A549 (cell line): ENCODE measurements at regions not wholly inside any gene's neighbourhood (a gene's known extent, or its start where the extent isn't known, plus 50 kb on each side); places are given as distances from the start of the nearest gene placed in this dataset.

Experiments used
- ATAC-seq, 2 experiments: fragments of 200-7000 bp in 1 of 2; fragments of >200 bp in 1 of 2; cut with Nextera tagmentation in 1 of 2; cut with Tn5 transposase in 1 of 2; 3 replicates each; pipeline versions ENCODE4 v1.8.0 to v1.9.1; 2018 to 2020; ENCODE audit warnings: mild to moderate bottlenecking in 1 of 2, moderate library complexity in 1 of 2
- CTCF ChIA-PET: fragments of 300-600 bp; sonication (Branson Sonifier 250); formaldehyde crosslinking; extraction: SDS; loops from one replicate; lab custom pipeline; 2021; ENCODE audit warnings: antibody characterized with exemption, inconsistent platforms; lab: Yijun Ruan, JAX
- POLR2A ChIA-PET: fragments of 350-600 bp; formaldehyde crosslinking; extraction: SDS; loops from one replicate; lab custom pipeline; 2021; ENCODE audit warnings: antibody characterized with exemption, inconsistent platforms; lab: Yijun Ruan, JAX
- DNase-seq, 2 experiments: peaks; one replicate each; pipeline versions ENCODE4 v3.0.0 to v3.0.0-alpha.2; 2011 to 2016; ENCODE audit warnings: low read depth in 1 of 2, low spot score in 1 of 2
- FAIRE-seq: peaks from 2 replicates; lab custom pipeline; 2011; peaks lifted over from hg19 to GRCh38; lab: Jason Lieb, UNC
- H3K27ac ChIP-seq, 2 experiments: fragments of >200 bp; sonication (Bioruptor Twin); formaldehyde crosslinking; 3 replicates each; pipeline ENCODE4 v1.5.1; 2016 to 2017
- H3K4me1 ChIP-seq: fragments of >200 bp; sonication (Bioruptor Twin); formaldehyde crosslinking; 3 replicates; pipeline ENCODE4 v1.6.1; 2016
- H3K4me2 ChIP-seq: fragments of >200 bp; sonication (Bioruptor Twin); formaldehyde crosslinking; 3 replicates; pipeline ENCODE4 v1.6.1; 2016
- H3K4me3 ChIP-seq: fragments of >200 bp; sonication (Bioruptor Twin); formaldehyde crosslinking; 3 replicates; pipeline ENCODE4 v1.5.1; 2016
- H3K9me3 ChIP-seq: fragments of >200 bp; sonication (Bioruptor Twin); formaldehyde crosslinking; 3 replicates; pipeline ENCODE4 v1.6.1; 2016
- ATOH8 ChIP-seq: fragments of 250-450 bp; sonication (Bioruptor Pico); IDR thresholded peaks from 2 replicates; pipeline ENCODE4 v1.5.0; 2020; ENCODE audit warnings: low read depth, mild to moderate bottlenecking, moderate library complexity
- CEBPB ChIP-seq, 2 experiments: fragments of >200 bp in 1 of 2; sonication (Bioruptor Twin) in 1 of 2; formaldehyde crosslinking in 1 of 2; IDR thresholded peaks; 2 replicates each; pipeline ENCODE4 v1.6.1; 2012 to 2016
- CTCF ChIP-seq: fragments of >200 bp; sonication (Bioruptor Twin); formaldehyde crosslinking; IDR thresholded peaks from 3 replicates; pipeline ENCODE4 v1.5.1; 2016
- EHF ChIP-seq: fragments of 250-450 bp; sonication (Bioruptor Pico); IDR thresholded peaks from 2 replicates; pipeline ENCODE4 v1.5.0; 2020; ENCODE audit warnings: mild to moderate bottlenecking
- EP300 ChIP-seq, 2 experiments: fragments of >200 bp; sonication (Bioruptor Twin); formaldehyde crosslinking; IDR thresholded peaks; 2 replicates in 1 of 2; 3 replicates in 1 of 2; pipeline ENCODE4 v1.6.1; 2016 to 2017
- ESRRA ChIP-seq: fragments of 150-350 bp; IDR thresholded peaks from 2 replicates; pipeline ENCODE4 v1.6.1; 2014; ENCODE audit warnings: mild to moderate bottlenecking, low read length, borderline replicate concordance
- FOSB ChIP-seq: fragments of 250-450 bp; sonication (Bioruptor Pico); IDR thresholded peaks from 2 replicates; pipeline ENCODE4 v1.5.0; 2020; ENCODE audit warnings: mild to moderate bottlenecking, moderate library complexity
- HDAC2 ChIP-seq: fragments of 200-600 bp; sonication (generic); IDR thresholded peaks from 2 replicates; pipeline ENCODE4 v1.6.1; 2016
- HEYL ChIP-seq: fragments of 250-450 bp; sonication (Bioruptor Pico); IDR thresholded peaks from 2 replicates; pipeline ENCODE4 v1.8.0; 2021; ENCODE audit warnings: mild to moderate bottlenecking, moderate library complexity
- HMGXB4 ChIP-seq: fragments of 250-450 bp; sonication (Bioruptor Pico); IDR thresholded peaks from 2 replicates; pipeline ENCODE4 v1.5.0; 2021; ENCODE audit warnings: mild to moderate bottlenecking, moderate library complexity, borderline replicate concordance
- HOXB5 ChIP-seq: fragments of 250-450 bp; sonication (Bioruptor Pico); IDR thresholded peaks from 2 replicates; pipeline ENCODE4 v1.5.0; 2020; ENCODE audit warnings: mild to moderate bottlenecking, moderate library complexity
- JUN ChIP-seq, 2 experiments: fragments of >200 bp; sonication (Bioruptor Twin); formaldehyde crosslinking; IDR thresholded peaks; 2 replicates in 1 of 2; 3 replicates in 1 of 2; pipeline ENCODE4 v1.6.1; 2016 to 2017
- MAX ChIP-seq: IDR thresholded peaks from 2 replicates; pipeline ENCODE4 v1.6.1; 2012
- MAZ ChIP-seq: fragments of 150-350 bp; IDR thresholded peaks from 2 replicates; pipeline ENCODE4 v1.6.1; 2014; ENCODE audit warnings: antibody characterized with exemption, low read depth, low read length, borderline replicate concordance
- NFE2L2 ChIP-seq: fragments of 150-350 bp; conservative IDR thresholded peaks from 2 replicates; pipeline ENCODE4 v1.6.1; 2014; ENCODE audit warnings: low read length
- NPAS2 ChIP-seq: fragments of 250-450 bp; sonication (Bioruptor Pico); IDR thresholded peaks from 2 replicates; pipeline ENCODE4 v1.8.0; 2022; ENCODE audit warnings: mild to moderate bottlenecking, moderate library complexity, borderline replicate concordance
- NR3C1 ChIP-seq: fragments of >200 bp; sonication (Bioruptor Twin); formaldehyde crosslinking; IDR thresholded peaks from 3 replicates; pipeline ENCODE4 v1.6.1; 2017
- PBX3 ChIP-seq: IDR thresholded peaks from 2 replicates; pipeline ENCODE4 v1.6.1; 2012
- RAD21 ChIP-seq, 2 experiments: fragments of >200 bp in 1 of 2; sonication (Bioruptor Twin) in 1 of 2; formaldehyde crosslinking in 1 of 2; IDR thresholded peaks in 1 of 2; conservative IDR thresholded peaks in 1 of 2; 2 replicates in 1 of 2; 3 replicates in 1 of 2; pipeline ENCODE4 v1.6.1; 2012 to 2018; ENCODE audit warnings: inconsistent platforms in 1 of 2
- REST ChIP-seq: fragments of 200-600 bp; sonication (generic); IDR thresholded peaks from 2 replicates; pipeline ENCODE4 v1.6.1; 2016; ENCODE audit warnings: antibody characterized with exemption, mild to moderate bottlenecking, moderate library complexity
- RNF2 ChIP-seq: fragments of 200-600 bp; sonication (generic); IDR thresholded peaks from 2 replicates; pipeline ENCODE4 v1.6.1; 2016; ENCODE audit warnings: low read depth, mild to moderate bottlenecking, antibody characterized with exemption, moderate library complexity, borderline replicate concordance
- SMC3 ChIP-seq: fragments of >200 bp; sonication (Bioruptor Twin); formaldehyde crosslinking; IDR thresholded peaks from 3 replicates; pipeline ENCODE4 v1.6.1; 2018; ENCODE audit warnings: inconsistent platforms
- TP53 ChIP-seq: fragments of 250-450 bp; sonication (Bioruptor Pico); IDR thresholded peaks from 2 replicates; pipeline ENCODE4 v1.5.0; 2021; ENCODE audit warnings: mild to moderate bottlenecking, moderate library complexity
- ZFP36 ChIP-seq: fragments of 450-650 bp; IDR thresholded peaks from 2 replicates; pipeline ENCODE4 v1.6.1; 2014; ENCODE audit warnings: borderline replicate concordance; ENCODE audit not compliant: partially characterized antibody
- WGBS: methylation state at CpG from one replicate; pipeline ENCODE4 v1.1.6; 2017; ENCODE audit errors: missing lambda C conversion rate; 5-methylcytosine and 5-hydroxymethylcytosine counted together

- 67% methylated on average over 3 of the region's 3 CpGs for WGBS
- H3K9me3 ChIP-seq, result no peaks in the 10 kb centered on the region
Measured at GRCh38 chr18:62637403-62637802, 77.9 kb upstream of the PHLPP1 start.

GRCh38 chr18:62637807-62638687 lies 77.3 kb upstream of the PHLPP1 start:
- no peak overlapping the region for H3K4me2 ChIP-seq
- H3K27ac ChIP-seq, result no peak overlapping the region
- POLR2A ChIA-PET, result no interaction called here
- no peak for TF ChIP-seq MAX
- no peak for TF ChIP-seq NFE2L2
- no peak for TF ChIP-seq EP300 (IDR thresholded peaks at IDR 0.05)
- TF ChIP-seq CTCF, result peak; percentile 36; the same call in 2 of the 3 replicates
- peak; percentile 31; the same call in 1 of the 3 replicates for TF ChIP-seq SMC3
- TF ChIP-seq ZFP36, result no peak
- TF ChIP-seq REST, result no peak
- no peak for TF ChIP-seq MAZ
- TF ChIP-seq NR3C1, result no peak
- no peak for TF ChIP-seq NPAS2 (CRISPR knock-in tag)
- TF ChIP-seq RAD21 (conservative IDR thresholded peaks at IDR 0.05 in 1 of 2, IDR thresholded peaks at IDR 0.05 in 1 of 2), result peak; percentile 21 to 32; a peak in 3 of 5 replicates
- FAIRE-seq (no peak), DNase-seq (peak; percentile 26 to 31), ATAC-seq (peak; percentile 54 to 73; a peak in 4 of 6 replicates)
- no peaks in the 10 kb centered on the region for H3K9me3 ChIP-seq
- 27% methylated on average over 7 of the region's 7 CpGs for WGBS
- no peak overlapping the region for H3K4me3 ChIP-seq
- peaks cover 3% of the 10 kb centered on the region; the same call in 1 of the 3 replicates for H3K4me1 ChIP-seq
- CTCF ChIA-PET, result interaction anchor here (1.1 to 1.2 kb wide), 2 partner anchors 12 to 13 kb away, joined by 3 read pairs; no protein-coding TSS in a partner anchor

More at GRCh38 chr18:62637403-62637802, 77.9 kb upstream of the PHLPP1 start:
- no peak overlapping the region for H3K4me2 ChIP-seq
- TF ChIP-seq ZFP36, result no peak
- TF ChIP-seq EHF, result no peak
- TF ChIP-seq NPAS2 (CRISPR knock-in tag), result no peak
- TF ChIP-seq HEYL (CRISPR knock-in tag), result no peak
- no peak for TF ChIP-seq HOXB5 (CRISPR knock-in tag)
- no peak for TF ChIP-seq CEBPB (IDR thresholded peaks at IDR 0.05)
- no peak for TF ChIP-seq ATOH8 (CRISPR knock-in tag)
- TF ChIP-seq TP53 (CRISPR knock-in tag), result no peak
- no peak for TF ChIP-seq RNF2
- TF ChIP-seq PBX3, result no peak
- TF ChIP-seq JUN (IDR thresholded peaks at IDR 0.05), result no peak
- no peak for TF ChIP-seq ESRRA
- TF ChIP-seq HMGXB4 (CRISPR knock-in tag), result no peak
- no peak for TF ChIP-seq HDAC2
- TF ChIP-seq FOSB (CRISPR knock-in tag), result no peak
- no peak for TF ChIP-seq SMC3
- ChIA-PET CTCF (interaction anchor here (1.2 kb wide), 1 partner anchor 14 kb away, joined by 3 read pairs; no protein-coding TSS in a partner anchor), POLR2A (no interaction called here)
- no peak overlapping the region for H3K4me3 ChIP-seq
- H3K27ac ChIP-seq, result no peak overlapping the region
- no peak for DNase-seq
- no peak for FAIRE-seq
- H3K4me1 ChIP-seq, result peaks cover 3% of the 10 kb centered on the region; the same call in 1 of the 3 replicates
- ATAC-seq, result no peak
